Peyer's patch (tissue), 4 donors: ENCODE measurements at regions not wholly inside any gene's neighbourhood (a gene's known extent, or its start where the extent isn't known, plus 50 kb on each side); places are given as distances from the start of the nearest gene placed in this dataset.

ENCODE experiments used
- DNase-seq, 3 donors: peaks; one replicate each; pipeline ENCODE4 v3.0.0-alpha.2; 2017 to 2019
- H3K27ac ChIP-seq, 4 donors: fragments of 200-600 bp; sonication (generic); one replicate each; pipeline ENCODE4 v1.5.1; 2016 to 2019
- H3K27me3 ChIP-seq, 2 donors: fragments of 200-600 bp; sonication (generic); one replicate each; pipeline ENCODE4 v1.5.1; 2019
- H3K36me3 ChIP-seq, 3 donors: fragments of 200-600 bp; sonication (generic); one replicate each; pipeline ENCODE4 v1.5.1; 2016 to 2019
- H3K4me1 ChIP-seq, 4 donors: fragments of 200-600 bp; sonication (generic); one replicate each; pipeline ENCODE4 v1.5.1; 2016 to 2019
- H3K4me3 ChIP-seq, 4 donors: fragments of 200-600 bp; sonication (generic); 1 replicate in 3 of 4; 2 replicates in 1 of 4; pipeline ENCODE4 v1.5.1; 2016 to 2019; ENCODE audit warnings: mild to moderate bottlenecking in 1 of 4
- H3K9me3 ChIP-seq, 4 donors: fragments of 200-600 bp; sonication (generic); one replicate each; pipeline ENCODE4 v1.5.1; 2016 to 2019; ENCODE audit warnings: mild to moderate bottlenecking in 1 of 4
- POLR2A ChIP-seq, 2 donors: fragments of 450-650 bp; IDR thresholded peaks; one replicate each; pipeline ENCODE4 v1.5.1; 2017; ENCODE audit warnings: antibody characterized with exemption in 2 of 2, mild to moderate bottlenecking in 2 of 2, moderate library complexity in 2 of 2
- TF ChIP-seq, protein P1 (sequence below), 6 experiments: fragments of 450-650 bp in 4 of 6; fragments of 200-600 bp in 2 of 6; sonication (generic) in 1 of 6; IDR thresholded peaks; one replicate each; pipeline ENCODE4 v1.5.1; 2017 to 2019; ENCODE audit warnings: antibody characterized with exemption in 6 of 6, mild to moderate bottlenecking in 3 of 6, moderate library complexity in 1 of 6

- H3K4me3 ChIP-seq, result no peak overlapping the region
- TF ChIP-seq POLR2A (IDR thresholded peaks at IDR 0.05), result peak in 1 of 2 donors; percentile 24
- TF ChIP-seq, protein P1, sequence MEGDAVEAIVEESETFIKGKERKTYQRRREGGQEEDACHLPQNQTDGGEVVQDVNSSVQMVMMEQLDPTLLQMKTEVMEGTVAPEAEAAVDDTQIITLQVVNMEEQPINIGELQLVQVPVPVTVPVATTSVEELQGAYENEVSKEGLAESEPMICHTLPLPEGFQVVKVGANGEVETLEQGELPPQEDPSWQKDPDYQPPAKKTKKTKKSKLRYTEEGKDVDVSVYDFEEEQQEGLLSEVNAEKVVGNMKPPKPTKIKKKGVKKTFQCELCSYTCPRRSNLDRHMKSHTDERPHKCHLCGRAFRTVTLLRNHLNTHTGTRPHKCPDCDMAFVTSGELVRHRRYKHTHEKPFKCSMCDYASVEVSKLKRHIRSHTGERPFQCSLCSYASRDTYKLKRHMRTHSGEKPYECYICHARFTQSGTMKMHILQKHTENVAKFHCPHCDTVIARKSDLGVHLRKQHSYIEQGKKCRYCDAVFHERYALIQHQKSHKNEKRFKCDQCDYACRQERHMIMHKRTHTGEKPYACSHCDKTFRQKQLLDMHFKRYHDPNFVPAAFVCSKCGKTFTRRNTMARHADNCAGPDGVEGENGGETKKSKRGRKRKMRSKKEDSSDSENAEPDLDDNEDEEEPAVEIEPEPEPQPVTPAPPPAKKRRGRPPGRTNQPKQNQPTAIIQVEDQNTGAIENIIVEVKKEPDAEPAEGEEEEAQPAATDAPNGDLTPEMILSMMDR (IDR thresholded peaks at IDR 0.05), result peak in 3 of 6 experiments; percentile 25 to 45 (median 33)
- peak overlapping the region in 3 of 4 donors; percentile 12 to 80 (median 75) for H3K27ac ChIP-seq
- peaks cover 0 to 3% (median 0%) of the 10 kb centered on the region in 4 donors for H3K9me3 ChIP-seq
- peak in 2 of 3 donors; percentile 71 to 76 for DNase-seq
- H3K27me3 ChIP-seq, result no peaks in the 10 kb centered on the region
- no peaks in the 10 kb centered on the region for H3K36me3 ChIP-seq
- peaks cover 0 to 13% (median 7%) of the 10 kb centered on the region in 4 donors for H3K4me1 ChIP-seq
Measured at GRCh38 chr2:16125614-16126516, 185.5 kb downstream of the MYCN start.

DNA sequence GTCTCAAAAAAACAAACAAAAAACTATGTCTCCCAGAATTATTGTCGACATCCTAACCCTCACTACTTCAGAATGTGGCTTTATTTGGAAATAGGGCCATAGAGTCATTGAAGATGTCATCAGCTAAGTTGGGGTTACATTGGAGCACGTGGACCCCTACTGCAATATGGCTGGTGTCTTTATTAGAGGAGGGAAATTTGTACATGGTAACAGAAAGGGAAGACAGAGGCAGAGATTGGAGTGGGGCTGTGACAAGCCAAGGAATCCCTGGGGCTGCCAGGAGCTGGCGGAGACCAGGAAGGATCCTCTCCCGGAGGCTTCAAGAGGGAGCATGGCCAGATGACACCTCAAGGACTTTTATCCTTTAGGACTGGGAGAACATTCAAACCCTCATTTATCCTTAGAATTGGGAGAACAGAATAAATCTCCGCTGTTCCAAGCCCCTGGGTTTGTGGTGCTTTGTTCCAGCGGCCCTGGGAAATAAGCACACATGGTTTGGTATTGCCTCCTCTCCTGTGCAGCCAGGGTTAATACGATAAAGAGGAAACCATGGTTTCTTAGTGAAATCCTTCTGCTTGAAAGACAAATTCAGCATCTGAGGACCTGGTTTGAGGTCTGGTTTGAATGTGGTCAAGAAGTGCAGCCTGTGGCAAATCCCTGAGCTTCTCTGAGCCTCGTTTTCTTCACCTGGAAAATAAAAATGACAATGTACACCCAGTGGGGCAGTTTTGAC lies 184.7 kb downstream of the MYCN start:
- Histone ChIP-seq H3K27me3 (no peaks in the 10 kb centered on the region), H3K36me3 (no peaks in the 10 kb centered on the region), H3K4me3 (peak overlapping the region in 1 of 4 donors; percentile 36), H3K4me1 (peaks cover 0 to 13% (median 7%) of the 10 kb centered on the region in 4 donors), H3K9me3 (peaks cover 0 to 3% (median 0%) of the 10 kb centered on the region in 4 donors), H3K27ac (peak overlapping the region in 3 of 4 donors; percentile 60 to 80 (median 75))
- DNase-seq, result no peak
- TF ChIP-seq, protein P1 (IDR thresholded peaks at IDR 0.05), result no peak

DNA sequence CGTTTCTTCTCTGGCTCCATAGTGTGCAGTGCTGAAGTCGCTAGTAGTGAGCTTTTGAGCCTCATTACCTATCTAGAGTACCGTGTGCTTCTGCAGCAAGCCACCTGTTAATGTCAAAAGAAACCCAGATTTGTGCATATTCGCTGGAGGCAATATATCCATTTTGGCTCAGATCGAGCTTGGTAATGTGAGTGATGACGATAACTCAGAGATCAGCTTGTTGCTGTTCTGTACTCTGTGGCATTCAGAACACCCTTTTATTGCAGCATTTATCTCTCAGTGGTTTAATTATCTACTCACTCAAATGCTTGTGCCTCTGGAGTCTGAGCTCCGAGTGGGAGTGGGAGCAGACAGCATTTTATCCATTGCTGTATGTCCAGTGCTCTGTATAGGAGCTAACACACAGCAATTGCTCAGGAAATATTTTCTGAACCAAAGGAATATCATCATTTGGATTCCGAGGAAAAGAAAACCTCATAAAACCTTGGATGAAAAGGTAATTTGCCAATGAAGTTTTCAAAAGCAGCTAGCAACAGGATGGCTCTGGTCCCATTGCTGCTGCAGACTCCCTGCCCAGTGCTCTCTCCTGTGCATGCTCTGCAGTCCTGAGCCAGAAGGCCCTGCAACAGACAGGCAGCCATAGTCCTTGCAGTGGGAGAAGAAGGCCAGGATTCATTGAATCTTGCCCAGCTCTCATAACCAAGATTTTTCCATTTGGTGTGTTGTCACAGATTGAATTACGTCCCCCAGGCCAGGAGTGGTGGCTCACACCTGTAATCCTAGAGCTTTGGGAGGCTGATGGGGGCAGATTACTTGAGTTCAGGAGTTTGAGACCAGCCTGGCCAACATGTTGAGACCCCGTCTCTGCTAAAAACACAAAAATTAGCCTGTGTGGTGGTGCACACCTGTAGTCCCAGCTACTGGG lies 183.8 kb downstream of the MYCN start:
- Histone ChIP-seq H3K27me3 (no peaks in the 10 kb centered on the region), H3K9me3 (peaks cover 0 to 3% (median 0%) of the 10 kb centered on the region in 4 donors), H3K4me3 (peak overlapping the region in 2 of 4 donors; percentile 28 to 36), H3K27ac (peak overlapping the region in 3 of 4 donors; percentile 60 to 80 (median 75)), H3K4me1 (peaks cover 0 to 13% (median 7%) of the 10 kb centered on the region in 4 donors), H3K36me3 (no peaks in the 10 kb centered on the region)
- DNase-seq, result no peak
- TF ChIP-seq POLR2A (IDR thresholded peaks at IDR 0.05), result peak; percentile 25 to 59
- TF ChIP-seq, protein P1 (IDR thresholded peaks at IDR 0.05), result no peak

DNA sequence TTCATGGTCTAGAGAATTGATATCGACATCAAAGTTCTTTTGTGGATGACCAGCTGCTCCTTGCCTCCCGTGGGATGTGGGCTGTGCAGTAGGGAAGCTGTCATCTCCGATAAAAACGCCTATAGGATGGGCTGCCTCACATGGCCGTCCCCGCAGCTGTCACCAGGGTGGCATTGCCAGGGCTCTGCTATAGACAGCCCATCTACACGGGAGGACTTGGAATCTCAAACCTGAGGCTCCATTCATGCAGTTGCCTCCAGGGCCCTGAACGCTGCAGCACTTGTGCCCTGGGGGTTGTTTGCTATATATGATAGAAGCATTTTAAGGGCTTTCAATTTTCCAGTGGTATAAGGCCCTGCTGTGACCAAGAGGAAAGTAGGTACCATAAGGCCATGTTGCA lies 183.1 kb downstream of the MYCN start:
- DNase-seq, result no peak
- peaks cover 0 to 3% (median 0%) of the 10 kb centered on the region in 4 donors for H3K9me3 ChIP-seq
- no peak for TF ChIP-seq POLR2A (IDR thresholded peaks at IDR 0.05)
- TF ChIP-seq, protein P1 (IDR thresholded peaks at IDR 0.05), result no peak
- H3K27ac ChIP-seq, result peak overlapping the region in 2 of 4 donors; percentile 75 to 80
- H3K36me3 ChIP-seq, result no peaks in the 10 kb centered on the region
- peak overlapping the region in 1 of 4 donors; percentile 28 for H3K4me3 ChIP-seq
- no peaks in the 10 kb centered on the region for H3K27me3 ChIP-seq
- peaks cover 0 to 13% (median 7%) of the 10 kb centered on the region in 4 donors for H3K4me1 ChIP-seq

- no peak for DNase-seq
- peaks cover 0 to 13% (median 7%) of the 10 kb centered on the region in 4 donors for H3K4me1 ChIP-seq
Measured at GRCh38 chr2:16122556-16122955, 182.2 kb downstream of the MYCN start.

More at GRCh38 chr2:16122556-16122955, 182.2 kb downstream of the MYCN start:
- no peaks in the 10 kb centered on the region for H3K27me3 ChIP-seq
- peaks cover 0 to 3% (median 0%) of the 10 kb centered on the region in 4 donors for H3K9me3 ChIP-seq
- TF ChIP-seq, protein P1 (IDR thresholded peaks at IDR 0.05), result no peak
- TF ChIP-seq POLR2A (IDR thresholded peaks at IDR 0.05), result no peak
- no peak overlapping the region for H3K4me3 ChIP-seq
- no peaks in the 10 kb centered on the region for H3K36me3 ChIP-seq
- H3K27ac ChIP-seq, result no peak overlapping the region
